Erythroblast (primary cell): ENCODE measurements at regions not wholly inside any gene's neighbourhood (a gene's known extent, or its start where the extent isn't known, plus 50 kb on each side); places are given as distances from the start of the nearest gene placed in this dataset.

ENCODE experiments used
- GATA1 ChIP-seq: IDR thresholded peaks from 2 replicates; pipeline ENCODE4 v1.6.1; 2011; ENCODE audit warnings: low read depth, mild to moderate bottlenecking, control low read depth, low read length, moderate library complexity
- POLR2A ChIP-seq: IDR thresholded peaks from 2 replicates; pipeline ENCODE4 v1.6.1; 2011; ENCODE audit warnings: mild to moderate bottlenecking, low read length

DNA sequence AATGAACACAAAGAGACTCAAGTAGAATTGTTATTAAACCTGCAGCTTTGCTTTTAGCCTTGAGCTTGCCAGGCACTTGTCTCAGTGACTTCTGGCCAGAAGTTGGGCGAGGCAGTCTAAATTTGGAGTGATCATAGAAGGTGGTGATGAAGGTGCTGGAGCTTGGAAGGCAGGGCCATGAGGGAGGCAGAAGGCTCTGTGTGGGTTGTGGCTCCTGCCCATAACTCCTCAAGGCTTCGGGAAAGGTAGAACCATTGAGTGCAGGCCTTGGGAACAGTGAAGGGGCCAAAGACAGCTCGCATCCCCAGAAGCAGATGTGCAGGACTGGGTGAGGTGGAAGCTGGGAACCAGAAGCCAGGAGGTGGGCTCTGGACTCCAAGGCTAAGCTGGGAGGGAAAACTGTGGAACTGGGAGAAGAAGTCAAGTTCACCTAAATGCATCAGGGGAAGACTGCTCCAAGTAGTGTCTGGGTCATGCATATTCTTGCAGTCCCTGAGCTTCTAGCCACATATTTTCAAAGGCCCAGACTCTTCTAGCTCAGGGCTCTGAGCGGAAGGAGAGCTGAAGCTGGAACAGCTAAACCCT, 111.1 kb upstream of the HABP2 start:
- TF ChIP-seq POLR2A (no peak), GATA1 (no peak)
